ENCODE measurements at regions not wholly inside any gene's neighbourhood (a gene's known extent, or its start where the extent isn't known, plus 50 kb on each side); places are given as distances from the start of the nearest gene placed in this dataset.

DNA sequence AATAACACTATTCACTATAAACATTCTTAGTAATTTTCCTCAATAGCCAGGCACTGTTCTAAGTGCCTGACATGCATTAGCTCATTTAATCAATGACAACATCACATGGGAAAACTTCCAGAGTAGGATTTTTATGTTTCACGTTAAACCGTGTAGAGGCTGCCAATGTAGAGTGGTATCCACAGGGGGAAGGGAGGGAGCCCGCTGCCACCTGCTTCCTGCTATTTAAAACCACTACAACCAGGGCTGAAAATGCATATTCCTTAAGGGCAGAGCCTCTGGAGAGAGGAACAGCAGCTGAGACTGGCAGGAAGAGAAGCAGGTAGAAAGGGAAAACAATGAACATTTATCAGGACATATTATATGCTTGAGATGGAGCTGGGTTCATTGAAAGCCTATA lies 684.3 kb upstream of the AUTS2 start:
- H3K4me3 Mint-ChIP-seq: no peak overlapping the region
- no peak for DNase-seq (ENCODE audit: low spot score in 2 of 2)
- no peak for ATAC-seq (ENCODE audit: low read depth)
- no peaks in the 10 kb centered on the region for H3K4me1 Mint-ChIP-seq
- H3K36me3 Mint-ChIP-seq: peaks cover 3% of the 10 kb centered on the region
- no peak overlapping the region for H3K27ac Mint-ChIP-seq
- H3K9me3 Mint-ChIP-seq: peaks cover 12% of the 10 kb centered on the region
- peaks cover 3% of the 10 kb centered on the region for H3K27me3 Mint-ChIP-seq

DNA sequence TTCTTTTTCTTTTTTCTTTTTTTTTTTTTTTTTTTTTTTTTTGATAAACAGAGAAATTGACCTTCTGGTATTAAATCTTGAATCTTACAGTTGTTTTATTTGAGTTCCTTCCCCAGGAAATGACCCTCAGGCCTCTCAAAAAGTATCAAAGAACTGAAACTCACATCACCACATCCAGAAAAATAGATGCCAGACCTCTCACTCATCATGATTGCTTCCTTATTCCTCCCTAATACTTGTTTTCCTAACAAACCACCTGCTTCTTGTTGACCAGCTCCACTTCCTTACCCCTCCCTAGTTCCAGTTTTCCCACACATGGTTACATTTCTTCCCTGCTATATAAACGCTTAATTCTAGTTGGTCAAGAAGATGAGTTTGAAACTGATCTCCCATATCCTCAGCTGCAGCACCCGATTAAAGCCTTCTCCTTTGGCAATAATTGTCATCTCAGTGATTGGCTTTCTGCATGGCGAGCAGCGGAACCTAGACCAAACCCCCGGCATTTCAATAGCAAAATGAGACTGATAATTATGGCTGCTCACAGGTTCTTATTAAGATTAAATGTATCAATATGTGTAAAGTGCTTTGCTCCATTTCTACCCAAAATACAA lies 681.1 kb upstream of the AUTS2 start:
- peaks cover 3% of the 10 kb centered on the region for H3K36me3 Mint-ChIP-seq
- H3K27me3 Mint-ChIP-seq: peaks cover 3% of the 10 kb centered on the region
- no peak for DNase-seq (ENCODE audit: low spot score in 2 of 2)
- no peaks in the 10 kb centered on the region for H3K4me1 Mint-ChIP-seq
- no peak for ATAC-seq (ENCODE audit: low read depth)
- H3K9me3 Mint-ChIP-seq: peaks cover 15% of the 10 kb centered on the region
- H3K27ac Mint-ChIP-seq: no peak overlapping the region
- H3K4me3 Mint-ChIP-seq: no peak overlapping the region

DNA sequence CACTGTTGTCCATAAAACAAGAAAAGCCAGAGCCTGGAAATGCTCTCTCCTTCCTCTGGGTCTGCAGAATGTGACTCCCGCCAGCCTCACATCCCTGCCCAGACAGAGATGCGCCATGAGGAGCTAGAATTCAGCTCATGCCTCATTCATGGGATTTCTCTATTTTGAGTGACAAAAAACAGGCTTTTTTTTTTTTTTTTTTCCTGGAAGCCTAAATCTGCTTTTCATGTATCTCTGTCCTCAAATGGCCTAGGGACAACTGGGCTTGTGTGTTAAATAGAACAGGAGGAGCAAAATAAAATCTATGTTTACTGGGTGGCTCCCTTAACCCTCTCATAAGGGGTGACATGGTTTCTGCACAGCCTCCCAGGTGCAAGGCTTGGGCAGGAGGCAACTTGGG lies 679.7 kb upstream of the AUTS2 start:
- DNase-seq (ENCODE audit: low spot score in 2 of 2) (no peak), ATAC-seq (ENCODE audit: low read depth) (no peak)
- H3K27me3 Mint-ChIP-seq: no peaks in the 10 kb centered on the region
- H3K4me1 Mint-ChIP-seq: no peaks in the 10 kb centered on the region
- no peak overlapping the region for H3K27ac Mint-ChIP-seq
- H3K4me3 Mint-ChIP-seq: no peak overlapping the region
- peaks cover 12% of the 10 kb centered on the region for H3K9me3 Mint-ChIP-seq
- H3K36me3 Mint-ChIP-seq: peaks cover 3% of the 10 kb centered on the region

DNA sequence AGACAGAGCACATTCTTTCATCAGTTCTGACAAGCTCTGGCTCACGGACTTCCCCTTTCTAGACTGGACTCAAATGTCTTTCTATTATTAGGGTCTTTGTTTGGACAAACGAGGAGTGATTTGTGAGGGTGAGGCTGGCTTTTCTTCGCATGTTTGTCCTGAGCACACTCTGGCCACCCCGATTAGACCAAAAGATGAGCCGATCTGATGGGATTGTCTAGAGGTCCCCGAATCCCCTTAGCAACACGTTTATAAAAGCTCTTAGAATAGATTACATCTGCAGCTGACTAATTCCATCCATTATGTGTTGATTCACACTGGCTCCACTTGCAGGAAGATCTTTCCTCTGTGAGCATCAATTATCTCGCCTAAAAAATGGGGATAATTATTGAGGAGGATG lies 675.4 kb upstream of the AUTS2 start:
- Mint-ChIP-seq H3K27me3 (peaks cover 2% of the 10 kb centered on the region), H3K27ac (no peak overlapping the region), H3K9me3 (peaks cover 8% of the 10 kb centered on the region), H3K36me3 (peaks cover 2% of the 10 kb centered on the region), H3K4me1 (no peaks in the 10 kb centered on the region), H3K4me3 (no peak overlapping the region)
- ATAC-seq (ENCODE audit: low read depth) (no peak), DNase-seq (ENCODE audit: low spot score in 2 of 2) (no peak)

DNA sequence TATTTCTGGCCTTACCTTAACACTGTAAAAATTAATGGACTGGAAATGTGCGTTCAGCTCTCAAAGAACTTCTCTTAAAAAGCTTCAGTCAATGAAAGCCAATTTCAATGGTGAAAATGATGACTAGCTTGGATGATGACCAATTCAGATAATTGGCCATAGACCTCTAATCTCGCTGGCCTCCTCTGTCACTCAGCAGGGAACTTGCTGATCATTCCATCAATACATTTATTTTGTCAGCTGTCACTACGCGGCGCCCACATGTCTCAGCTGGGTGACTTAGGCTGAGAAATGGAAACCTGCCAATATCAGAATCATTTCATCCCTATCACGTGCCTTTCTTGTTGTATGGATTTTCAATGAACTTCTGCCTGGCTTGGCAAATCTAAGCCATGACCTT lies 673.0 kb upstream of the AUTS2 start:
- H3K4me1 Mint-ChIP-seq: no peaks in the 10 kb centered on the region
- H3K27ac Mint-ChIP-seq: no peak overlapping the region
- peaks cover 12% of the 10 kb centered on the region for H3K9me3 Mint-ChIP-seq

DNA sequence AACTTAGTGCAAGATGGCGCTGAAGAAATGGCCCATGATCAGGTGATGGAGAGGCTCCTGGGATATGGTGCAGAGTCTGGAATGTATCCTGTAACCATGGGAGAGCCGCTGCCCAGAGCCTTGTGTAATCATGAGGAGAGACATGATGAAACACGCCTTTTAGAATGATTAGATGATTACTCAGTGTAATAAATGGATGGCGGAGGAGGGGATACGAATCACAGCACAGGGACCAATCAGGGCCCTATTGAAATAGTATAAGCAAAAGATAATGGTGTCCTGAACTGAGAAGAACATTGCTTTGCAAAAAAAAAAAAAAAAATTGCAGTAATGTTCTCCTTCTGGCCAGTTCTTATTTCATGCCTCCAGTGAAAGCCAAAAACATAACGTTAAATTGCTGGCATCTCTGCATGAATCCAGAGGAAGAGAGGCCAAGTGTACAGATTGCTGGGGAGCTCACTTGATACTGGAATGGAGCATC lies 668.5 kb upstream of the AUTS2 start:
- ATAC-seq (ENCODE audit: low read depth) (no peak), DNase-seq (ENCODE audit: low spot score in 2 of 2) (no peak)
- H3K36me3 Mint-ChIP-seq: peaks cover 2% of the 10 kb centered on the region
- H3K27me3 Mint-ChIP-seq: peaks cover 5% of the 10 kb centered on the region
- no peak overlapping the region for H3K27ac Mint-ChIP-seq
- peaks cover 14% of the 10 kb centered on the region for H3K9me3 Mint-ChIP-seq
- H3K4me1 Mint-ChIP-seq: no peaks in the 10 kb centered on the region
- no peak overlapping the region for H3K4me3 Mint-ChIP-seq

More for the DNA sequence above, 673.0 kb upstream of the AUTS2 start:
- H3K4me3 Mint-ChIP-seq: no peak overlapping the region
- no peaks in the 10 kb centered on the region for H3K36me3 Mint-ChIP-seq
- peaks cover 5% of the 10 kb centered on the region for H3K27me3 Mint-ChIP-seq
- ATAC-seq (ENCODE audit: low read depth) (no peak), DNase-seq (ENCODE audit: low spot score in 2 of 2) (no peak)

DNA sequence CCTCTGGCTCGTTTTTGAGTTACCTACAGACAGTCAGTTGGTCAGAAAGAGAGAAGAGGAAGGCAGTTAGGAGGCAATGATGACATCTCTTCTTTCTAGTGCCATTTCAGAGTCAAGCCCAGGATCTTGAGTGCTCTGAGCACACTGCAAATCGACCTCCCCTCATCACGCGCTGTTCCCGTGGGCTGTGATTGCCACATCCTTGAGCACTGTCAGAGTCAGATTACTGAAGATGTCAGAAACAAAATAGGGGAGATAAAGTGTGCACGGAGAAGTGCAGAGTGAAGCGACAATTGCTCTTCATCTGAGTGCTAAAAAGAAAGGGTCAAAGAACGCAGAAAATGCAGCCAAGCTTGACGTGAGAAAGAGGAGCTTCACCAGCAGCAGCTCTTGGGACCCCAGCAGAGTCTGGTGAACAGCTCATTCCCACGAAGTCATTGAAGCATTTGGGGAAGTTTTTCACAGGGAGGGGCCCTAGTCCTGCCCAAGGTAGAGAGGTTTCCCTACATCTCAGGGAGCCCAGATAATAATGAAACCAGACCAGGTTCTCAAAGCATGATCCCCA lies 661.7 kb upstream of the AUTS2 start:
- peaks cover 5% of the 10 kb centered on the region for H3K27me3 Mint-ChIP-seq
- peaks cover 4% of the 10 kb centered on the region for H3K36me3 Mint-ChIP-seq
- no peak overlapping the region for H3K27ac Mint-ChIP-seq
- no peaks in the 10 kb centered on the region for H3K4me1 Mint-ChIP-seq
- no peak for ATAC-seq (ENCODE audit: low read depth)
- H3K4me3 Mint-ChIP-seq: no peak overlapping the region
- no peak for DNase-seq (ENCODE audit: low spot score in 2 of 2)
- H3K9me3 Mint-ChIP-seq: peaks cover 17% of the 10 kb centered on the region

DNA sequence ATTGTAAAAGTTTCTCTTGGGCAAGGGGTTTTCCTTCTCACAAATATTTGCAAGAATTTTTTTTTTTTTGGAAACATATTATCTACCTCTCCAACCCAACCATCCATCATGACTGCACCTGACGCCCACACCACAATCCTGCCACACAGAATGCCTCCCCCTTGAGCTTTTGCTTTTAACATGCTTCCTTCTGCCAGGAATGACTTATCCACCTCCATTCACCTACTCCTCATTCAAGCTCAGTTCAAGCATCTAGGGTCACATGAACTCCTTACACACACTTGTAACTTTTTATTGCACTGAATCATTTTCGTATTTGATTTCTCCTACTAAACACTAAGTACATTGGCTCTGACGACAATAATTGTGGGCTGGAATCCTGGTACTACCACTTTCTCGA lies 660.1 kb upstream of the AUTS2 start:
- H3K27ac Mint-ChIP-seq: no peak overlapping the region

DNA sequence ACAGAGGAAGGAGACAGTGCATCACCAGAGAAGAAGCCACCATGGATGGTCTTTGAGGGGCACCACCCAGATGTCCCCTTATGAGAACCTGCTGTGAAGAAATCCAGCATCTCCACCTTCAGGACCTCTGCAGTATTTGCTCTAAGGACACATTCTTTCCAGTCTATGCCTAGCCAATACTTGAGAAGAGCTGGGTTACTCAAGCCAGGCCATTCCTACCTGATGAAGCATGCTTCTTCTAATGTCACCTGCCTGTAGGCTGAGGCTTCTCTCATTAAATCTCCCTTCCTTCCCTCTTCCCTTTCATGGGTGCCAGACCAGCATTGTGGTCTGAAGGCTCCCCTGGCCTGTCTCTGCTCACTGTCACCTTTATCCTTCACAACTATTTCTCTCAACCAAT lies 654.5 kb upstream of the AUTS2 start:
- ATAC-seq (ENCODE audit: low read depth) (no peak), DNase-seq (ENCODE audit: low spot score in 2 of 2) (no peak)
- Mint-ChIP-seq H3K4me3 (no peak overlapping the region), H3K27me3 (peaks cover 4% of the 10 kb centered on the region), H3K36me3 (no peaks in the 10 kb centered on the region), H3K9me3 (peaks cover 15% of the 10 kb centered on the region), H3K27ac (no peak overlapping the region), H3K4me1 (no peaks in the 10 kb centered on the region)

More for the DNA sequence above, 660.1 kb upstream of the AUTS2 start:
- ATAC-seq (ENCODE audit: low read depth): no peak
- no peak for DNase-seq (ENCODE audit: low spot score in 2 of 2)
- H3K36me3 Mint-ChIP-seq: peaks cover 2% of the 10 kb centered on the region
- no peaks in the 10 kb centered on the region for H3K4me1 Mint-ChIP-seq
- peaks cover 12% of the 10 kb centered on the region for H3K9me3 Mint-ChIP-seq
- H3K27me3 Mint-ChIP-seq: peaks cover 5% of the 10 kb centered on the region
- H3K4me3 Mint-ChIP-seq: no peak overlapping the region

DNA sequence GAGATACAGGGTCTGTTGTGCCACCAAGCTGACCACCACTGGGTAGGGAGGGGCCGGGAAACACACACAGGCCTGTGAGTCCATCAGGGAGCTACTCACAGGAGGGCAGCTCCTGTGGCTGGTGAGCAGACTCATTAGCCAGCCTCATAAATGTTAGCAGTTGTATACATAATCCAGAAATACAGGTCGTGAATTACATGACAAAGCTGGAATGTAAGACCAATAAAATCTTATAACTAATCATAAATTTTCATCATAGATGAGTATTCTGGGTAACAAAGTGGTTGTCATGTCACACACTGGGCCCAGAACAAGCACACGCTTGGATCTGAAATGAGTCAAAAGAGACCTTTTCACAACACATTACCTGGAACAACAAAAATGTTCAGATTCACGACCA lies 642.6 kb upstream of the AUTS2 start:
- no peak for ATAC-seq (ENCODE audit: low read depth)
- Mint-ChIP-seq H3K27me3 (peaks cover 6% of the 10 kb centered on the region), H3K4me3 (no peak overlapping the region), H3K36me3 (peaks cover 4% of the 10 kb centered on the region), H3K4me1 (peaks cover 2% of the 10 kb centered on the region), H3K27ac (no peak overlapping the region), H3K9me3 (peaks cover 5% of the 10 kb centered on the region)
- DNase-seq (ENCODE audit: low spot score in 2 of 2): no peak

DNA sequence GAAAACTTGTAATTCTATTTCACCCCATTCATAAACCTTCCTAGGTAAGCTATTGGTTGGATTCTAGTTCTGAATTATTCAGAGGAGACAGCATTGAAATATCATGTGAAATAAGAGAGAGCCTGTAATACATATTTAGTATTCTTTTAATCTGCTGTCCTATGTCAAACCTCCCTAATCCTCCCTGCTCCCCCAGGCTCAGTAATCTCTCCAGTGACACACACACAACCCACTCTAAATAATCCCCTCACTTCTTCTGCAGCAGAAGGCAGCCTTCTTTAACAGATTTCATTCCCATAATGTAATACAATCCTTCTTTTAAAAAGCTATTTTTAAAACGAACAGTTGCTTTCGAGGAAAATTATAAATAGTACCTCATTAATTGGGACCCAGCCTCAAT lies 639.7 kb upstream of the AUTS2 start:
- Mint-ChIP-seq H3K36me3 (peaks cover 4% of the 10 kb centered on the region), H3K27ac (no peak overlapping the region), H3K27me3 (peaks cover 6% of the 10 kb centered on the region), H3K4me1 (peaks cover 2% of the 10 kb centered on the region), H3K9me3 (peaks cover 5% of the 10 kb centered on the region), H3K4me3 (no peak overlapping the region)
- no peak for DNase-seq (ENCODE audit: low spot score in 2 of 2)
- ATAC-seq (ENCODE audit: low read depth): no peak

DNA sequence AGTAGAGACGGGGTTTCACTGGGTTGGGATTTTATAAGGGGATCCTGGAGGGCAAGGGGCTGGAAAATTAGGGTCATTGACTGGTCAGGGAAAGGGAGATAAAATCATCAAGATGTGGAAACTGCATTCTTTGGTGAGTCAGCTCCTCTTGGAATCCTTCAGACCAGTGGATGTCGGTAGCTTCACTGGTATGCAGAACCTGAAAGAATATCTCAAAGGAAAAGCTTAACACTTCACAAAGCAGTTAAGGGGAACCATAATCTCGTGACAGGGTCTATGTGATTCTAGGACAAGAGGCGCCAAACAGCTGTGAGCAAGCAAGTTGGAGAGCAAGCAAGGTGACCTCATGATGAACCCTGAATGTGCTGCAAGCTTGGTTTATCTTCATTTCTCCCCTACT lies 634.7 kb upstream of the AUTS2 start:
- Mint-ChIP-seq H3K36me3 (no peaks in the 10 kb centered on the region), H3K27me3 (peaks cover 3% of the 10 kb centered on the region), H3K4me1 (no peaks in the 10 kb centered on the region), H3K27ac (no peak overlapping the region), H3K9me3 (peaks cover 3% of the 10 kb centered on the region), H3K4me3 (no peak overlapping the region)
- DNase-seq (ENCODE audit: low spot score in 2 of 2) (no peak), ATAC-seq (ENCODE audit: low read depth) (no peak)

DNA sequence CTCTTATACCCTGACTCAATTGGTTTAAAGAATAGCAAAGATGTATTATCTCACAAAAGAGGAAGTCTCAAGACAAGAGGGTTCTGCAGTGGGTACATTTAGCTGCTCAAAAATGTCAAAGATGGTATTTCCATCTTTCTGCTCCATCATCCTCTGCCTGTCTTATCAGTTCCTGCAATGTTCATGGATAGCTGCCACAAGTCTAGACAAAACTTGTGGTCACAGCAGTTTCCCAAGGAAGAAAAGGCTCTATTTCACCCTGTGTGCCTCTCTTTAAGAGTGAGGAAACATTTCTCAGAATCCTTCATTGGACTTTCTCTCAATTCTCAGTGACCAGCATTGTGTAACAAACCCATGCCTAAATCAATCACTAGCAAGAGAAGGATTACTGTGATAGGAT lies 634.2 kb upstream of the AUTS2 start:
- H3K27me3 Mint-ChIP-seq: peaks cover 3% of the 10 kb centered on the region
- DNase-seq (ENCODE audit: low spot score in 2 of 2) (no peak), ATAC-seq (ENCODE audit: low read depth) (no peak)

DNA sequence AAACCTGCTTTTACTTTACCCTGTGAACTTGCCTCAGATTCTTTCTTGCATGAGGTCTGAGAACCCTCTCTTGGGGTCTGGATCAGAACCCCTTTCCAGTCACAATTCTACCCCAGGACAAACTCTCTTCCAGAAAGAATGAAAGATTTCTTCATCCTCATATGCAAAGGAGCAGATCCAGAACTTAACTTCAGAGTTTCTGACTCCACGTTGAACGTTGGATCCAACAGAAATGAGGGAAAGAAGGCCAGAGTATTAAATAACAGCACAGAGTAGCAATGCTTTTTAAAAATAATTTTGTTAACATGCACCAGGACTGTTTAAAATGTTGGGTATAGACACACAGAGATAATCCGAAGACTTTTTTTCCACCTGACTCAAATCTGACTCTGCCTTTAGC lies 632.9 kb upstream of the AUTS2 start:
- Mint-ChIP-seq H3K4me3 (no peak overlapping the region), H3K4me1 (no peaks in the 10 kb centered on the region), H3K36me3 (no peaks in the 10 kb centered on the region), H3K27me3 (peaks cover 3% of the 10 kb centered on the region), H3K27ac (no peak overlapping the region), H3K9me3 (peaks cover 3% of the 10 kb centered on the region)
- DNase-seq (ENCODE audit: low spot score in 2 of 2) (no peak), ATAC-seq (ENCODE audit: low read depth) (no peak)

More for the DNA sequence above, 634.2 kb upstream of the AUTS2 start:
- Mint-ChIP-seq H3K4me1 (no peaks in the 10 kb centered on the region), H3K9me3 (peaks cover 3% of the 10 kb centered on the region), H3K27ac (no peak overlapping the region), H3K36me3 (no peaks in the 10 kb centered on the region), H3K4me3 (no peak overlapping the region)

DNA sequence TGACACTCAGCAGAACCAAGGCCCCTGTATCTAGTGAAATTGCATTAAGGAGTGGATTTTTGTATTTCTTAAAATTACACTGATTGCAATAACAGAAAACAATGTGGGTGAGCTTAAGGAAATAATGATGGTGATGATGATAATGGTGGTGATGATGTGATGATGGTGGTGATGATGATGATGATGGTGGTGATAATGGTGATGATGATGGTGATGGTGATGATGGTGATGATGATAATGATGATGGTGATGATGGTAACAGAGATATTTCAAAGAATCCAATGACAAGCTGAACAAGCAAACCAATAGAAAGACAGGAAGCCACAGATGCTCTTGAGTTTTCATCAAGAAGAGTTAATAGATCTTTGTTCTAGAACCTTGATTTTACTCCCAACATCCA lies 630.7 kb upstream of the AUTS2 start:
- no peaks in the 10 kb centered on the region for H3K36me3 Mint-ChIP-seq
- H3K27me3 Mint-ChIP-seq: peaks cover 3% of the 10 kb centered on the region
- H3K4me3 Mint-ChIP-seq: no peak overlapping the region
- DNase-seq (ENCODE audit: low spot score in 2 of 2) (no peak), ATAC-seq (ENCODE audit: low read depth) (no peak)
- peaks cover 3% of the 10 kb centered on the region for H3K9me3 Mint-ChIP-seq
- no peaks in the 10 kb centered on the region for H3K4me1 Mint-ChIP-seq
- H3K27ac Mint-ChIP-seq: no peak overlapping the region

Data from memory B cell (primary cell).